ENCODE measurements at regions not wholly inside any gene's neighbourhood (a gene's known extent, or its start where the extent isn't known, plus 50 kb on each side); places are given as distances from the start of the nearest gene placed in this dataset.
A peak's percentile ranks its signal among the peaks of the same experiment; 100 is the strongest.
"Not testable (repeated sequence)": the region's sequence is repeated elsewhere in the genome, so short reads cannot be mapped to it uniquely, and the experiment has no call there.

GRCh38 chrX:4547213-4547836 lies 833.9 kb upstream of the PRKX start:
- peak; percentile 1 for DNase-seq (ENCODE audit: low read depth)

GRCh38 chrX:4546178-4546577 lies 832.7 kb upstream of the PRKX start:
- DNase-seq (ENCODE audit: low read depth): not testable (repeated sequence)

- no peak for DNase-seq (ENCODE audit: low read depth)
These were observed 814.8 kb upstream of the PRKX start for GRCh38 chrX:4528247-4528646.

GRCh38 chrX:4485912-4486311 lies 772.5 kb upstream of the PRKX start:
- DNase-seq (ENCODE audit: low read depth): no peak

GRCh38 chrX:4484266-4484665 lies 770.8 kb upstream of the PRKX start:
- DNase-seq (ENCODE audit: low read depth): no peak

- no peak for DNase-seq (ENCODE audit: low read depth)
These were observed 738.1 kb upstream of the PRKX start for GRCh38 chrX:4451591-4451990.

- no peak for DNase-seq (ENCODE audit: low read depth)
These were observed 736.7 kb upstream of the PRKX start for GRCh38 chrX:4450177-4450576.

GRCh38 chrX:4435905-4436304 lies 722.5 kb upstream of the PRKX start:
- DNase-seq (ENCODE audit: low read depth): no peak

- no peak for DNase-seq (ENCODE audit: low read depth)
These were observed 684.0 kb upstream of the PRKX start for GRCh38 chrX:4397471-4397870.

- DNase-seq (ENCODE audit: low read depth): no peak
These were observed 668.8 kb upstream of the PRKX start for GRCh38 chrX:4382273-4382672.

- no peak for DNase-seq (ENCODE audit: low read depth)
These were observed 667.3 kb upstream of the PRKX start for GRCh38 chrX:4380710-4381109.

GRCh38 chrX:4379071-4379470 lies 665.6 kb upstream of the PRKX start:
- no peak for DNase-seq (ENCODE audit: low read depth)

GRCh38 chrX:4373791-4374190 lies 660.3 kb upstream of the PRKX start:
- no peak for DNase-seq (ENCODE audit: low read depth)

GRCh38 chrX:4358577-4358976 lies 645.1 kb upstream of the PRKX start:
- DNase-seq (ENCODE audit: low read depth): no peak

- no peak for DNase-seq (ENCODE audit: low read depth)
These were observed 609.5 kb upstream of the PRKX start for GRCh38 chrX:4322916-4323315.

- DNase-seq (ENCODE audit: low read depth): no peak
These were observed 607.0 kb upstream of the PRKX start for GRCh38 chrX:4320436-4320947.

GRCh38 chrX:4315891-4316290 lies 602.4 kb upstream of the PRKX start:
- no peak for DNase-seq (ENCODE audit: low read depth)

- no peak for DNase-seq (ENCODE audit: low read depth)
These were observed 601.1 kb upstream of the PRKX start for GRCh38 chrX:4314586-4314985.

GRCh38 chrX:4277122-4277521 lies 563.7 kb upstream of the PRKX start:
- DNase-seq (ENCODE audit: low read depth): no peak

- no peak for DNase-seq (ENCODE audit: low read depth)
These were observed 555.2 kb upstream of the PRKX start for GRCh38 chrX:4268676-4269075.

- DNase-seq (ENCODE audit: low read depth): no peak
These were observed 551.6 kb upstream of the PRKX start for GRCh38 chrX:4265036-4265435.

- no peak for DNase-seq (ENCODE audit: low read depth)
These were observed 549.8 kb upstream of the PRKX start for GRCh38 chrX:4263030-4263803.

GRCh38 chrX:4253092-4253491 lies 539.6 kb upstream of the PRKX start:
- no peak for DNase-seq (ENCODE audit: low read depth)

GRCh38 chrX:4249401-4249800 lies 536.0 kb upstream of the PRKX start:
- no peak for DNase-seq (ENCODE audit: low read depth)

Measured in activated T-cell treated with anti-CD3 and anti-CD28 coated beads for 24 hours (primary cell).